H1 (cell line): ENCODE measurements at regions not wholly inside any gene's neighbourhood (a gene's known extent, or its start where the extent isn't known, plus 50 kb on each side); places are given as distances from the start of the nearest gene placed in this dataset.

Experiments
- EP300 ChIP-seq, 2 experiments: IDR thresholded peaks; 1 replicate in 1 of 2; 2 replicates in 1 of 2; pipeline ENCODE4 v1.6.1; 2011 to 2012; ENCODE audit warnings: low read depth in 2 of 2, low read length in 2 of 2, mild to moderate bottlenecking in 2 of 2, borderline replicate concordance in 1 of 2, inconsistent platforms in 1 of 2, moderate library complexity in 1 of 2
- KDM1A ChIP-seq: fragments of 200-600, 300-600 bp; sonication (generic); IDR thresholded peaks from 2 replicates; pipeline ENCODE4 v1.7.1; 2016; ENCODE audit warnings: mild to moderate bottlenecking, low read length, borderline replicate concordance
- MAFK ChIP-seq: IDR thresholded peaks from 2 replicates; pipeline ENCODE4 v1.6.1; 2012; ENCODE audit warnings: low read depth, mild to moderate bottlenecking, improper control_type of control experiment, low read length
- POLR2A ChIP-seq, 2 experiments: IDR thresholded peaks; 1 replicate in 1 of 2; 2 replicates in 1 of 2; pipeline ENCODE4 v1.6.1; 2011; ENCODE audit warnings: low read depth in 2 of 2, low read length in 2 of 2, mild to moderate bottlenecking in 2 of 2; ENCODE audit errors: control extremely low read depth in 1 of 2
- SP1 ChIP-seq: IDR thresholded peaks from 2 replicates; pipeline ENCODE4 v1.6.1; 2011; ENCODE audit warnings: low read depth, low read length
- SRF ChIP-seq: IDR thresholded peaks from 2 replicates; pipeline ENCODE4 v1.6.1; 2011; ENCODE audit warnings: mild to moderate bottlenecking, low read depth, low read length, moderate library complexity

GRCh38 chr3:34777386-34777785 is 861.9 kb upstream of the ARPP21 start (continued):
- TF ChIP-seq EP300 (IDR thresholded peaks at IDR 0.05; ENCODE audit: borderline replicate concordance in 1 of 2, low read depth in 2 of 2, low read length in 2 of 2) (no peak), SP1 (no peak), KDM1A (no peak), MAFK (no peak), SRF (no peak), POLR2A (IDR thresholded peaks at IDR 0.05; ENCODE audit: control extremely low read depth in 1 of 2, low read depth in 2 of 2, low read length in 2 of 2) (no peak)
